ENCODE measurements at regions not wholly inside any gene's neighbourhood (a gene's known extent, or its start where the extent isn't known, plus 50 kb on each side); places are given as distances from the start of the nearest gene placed in this dataset.

- TF ChIP-seq POLR2A (IDR thresholded peaks at IDR 0.05; ENCODE audit: low read depth, low read length): no peak
- no peak for TF ChIP-seq POLR2AphosphoS5 (IDR thresholded peaks at IDR 0.05; ENCODE audit: insufficient read depth, low read depth, low read length)
- TF ChIP-seq CTCF (IDR thresholded peaks at IDR 0.05; ENCODE audit: extremely low read depth in 1 of 2, insufficient read depth in 1 of 2, low read depth in 1 of 2, low read length in 2 of 2): no peak
- no peak for TF ChIP-seq GATA2 (IDR thresholded peaks at IDR 0.05; ENCODE audit: insufficient read depth, insufficient read length, low read depth, low read length)
- TF ChIP-seq EZH2 (IDR thresholded peaks at IDR 0.05; ENCODE audit: borderline replicate concordance, low read depth, low read length, severe bottlenecking): no peak
Measured at GRCh38 chr22:34036931-34037330, 116.7 kb upstream of the LARGE1 start.

Data from endothelial cell of umbilical vein (primary cell).